Upper lobe of left lung (tissue), 6 donors: ENCODE measurements at regions not wholly inside any gene's neighbourhood (a gene's known extent, or its start where the extent isn't known, plus 50 kb on each side); places are given as distances from the start of the nearest gene placed in this dataset.

Experiments
- ATAC-seq, 2 donors: fragments of 200-7000 bp; cut with Tn5 transposase; one replicate each; pipeline ENCODE4 v1.9.1; 2022; ENCODE audit warnings: mild to moderate bottlenecking in 2 of 2, moderate library complexity in 2 of 2; ENCODE audit not compliant: low FRiP score in 2 of 2
- DNase-seq, 2 donors: peaks; one replicate each; pipeline ENCODE4 v3.0.0-alpha.2; 2019 to 2020
- H3K27ac ChIP-seq, 4 donors: fragments of 200-600 bp; sonication (generic); one replicate each; pipeline ENCODE4 v1.5.1; 2016 to 2019
- H3K27me3 ChIP-seq, 4 donors: fragments of 200-600 bp; sonication (generic); one replicate each; pipeline ENCODE4 v1.5.1; 2017 to 2019
- H3K36me3 ChIP-seq, 4 donors: fragments of 200-600 bp; sonication (generic); one replicate each; pipeline ENCODE4 v1.5.1; 2016 to 2019
- H3K4me1 ChIP-seq, 4 donors: fragments of 200-600 bp; sonication (generic); one replicate each; pipeline ENCODE4 v1.5.1; 2018 to 2019
- H3K4me3 ChIP-seq, 4 donors: fragments of 200-600 bp; sonication (generic); one replicate each; pipeline ENCODE4 v1.5.1; 2017 to 2019; ENCODE audit warnings: mild to moderate bottlenecking in 2 of 4, moderate library complexity in 1 of 4
- H3K9me3 ChIP-seq, 4 donors: fragments of 200-600 bp; sonication (generic); one replicate each; pipeline ENCODE4 v1.5.1; 2018 to 2019
- EP300 ChIP-seq, 4 donors: sonication (generic); formaldehyde crosslinking; IDR thresholded peaks; one replicate each; pipeline ENCODE4 v1.5.1; 2017; ENCODE audit warnings: antibody characterized with exemption in 4 of 4, control low read depth in 2 of 4
- POLR2A ChIP-seq, 4 donors: fragments of 450-650 bp; IDR thresholded peaks; one replicate each; pipeline ENCODE4 v1.5.1; 2016 to 2017; ENCODE audit warnings: antibody characterized with exemption in 4 of 4, mild to moderate bottlenecking in 2 of 4
- POLR2AphosphoS5 ChIP-seq, 2 donors: sonication (generic); formaldehyde crosslinking; IDR thresholded peaks; one replicate each; pipeline ENCODE4 v1.5.1; 2017; ENCODE audit warnings: antibody characterized with exemption in 2 of 2
- WGBS, 2 donors: methylation state at CpG; one replicate each; pipeline ENCODE4 v1.1.5; 2017 to 2018; 5-methylcytosine and 5-hydroxymethylcytosine counted together
- TF ChIP-seq, protein P1 (sequence below), 6 experiments: fragments of 450-650 bp in 4 of 6; fragments of 200-600 bp in 2 of 6; sonication (generic) in 2 of 6; IDR thresholded peaks; one replicate each; pipeline ENCODE4 v1.5.1; 2016 to 2019; ENCODE audit warnings: antibody characterized with exemption in 6 of 6
- donor health status: DM: no; HTN: no; CAD: no; lungs with moderate emphysema.
- donor health status: DM: no; HTN: yes; CAD: no; lungs with severe emphysema.

- Histone ChIP-seq H3K4me1 (peaks cover 3 to 9% (median 7%) of the 10 kb centered on the region in 4 donors), H3K9me3 (no peaks in the 10 kb centered on the region), H3K27ac (no peak overlapping the region), H3K27me3 (no peaks in the 10 kb centered on the region), H3K4me3 (no peak overlapping the region), H3K36me3 (no peaks in the 10 kb centered on the region)
- TF ChIP-seq, protein P1, sequence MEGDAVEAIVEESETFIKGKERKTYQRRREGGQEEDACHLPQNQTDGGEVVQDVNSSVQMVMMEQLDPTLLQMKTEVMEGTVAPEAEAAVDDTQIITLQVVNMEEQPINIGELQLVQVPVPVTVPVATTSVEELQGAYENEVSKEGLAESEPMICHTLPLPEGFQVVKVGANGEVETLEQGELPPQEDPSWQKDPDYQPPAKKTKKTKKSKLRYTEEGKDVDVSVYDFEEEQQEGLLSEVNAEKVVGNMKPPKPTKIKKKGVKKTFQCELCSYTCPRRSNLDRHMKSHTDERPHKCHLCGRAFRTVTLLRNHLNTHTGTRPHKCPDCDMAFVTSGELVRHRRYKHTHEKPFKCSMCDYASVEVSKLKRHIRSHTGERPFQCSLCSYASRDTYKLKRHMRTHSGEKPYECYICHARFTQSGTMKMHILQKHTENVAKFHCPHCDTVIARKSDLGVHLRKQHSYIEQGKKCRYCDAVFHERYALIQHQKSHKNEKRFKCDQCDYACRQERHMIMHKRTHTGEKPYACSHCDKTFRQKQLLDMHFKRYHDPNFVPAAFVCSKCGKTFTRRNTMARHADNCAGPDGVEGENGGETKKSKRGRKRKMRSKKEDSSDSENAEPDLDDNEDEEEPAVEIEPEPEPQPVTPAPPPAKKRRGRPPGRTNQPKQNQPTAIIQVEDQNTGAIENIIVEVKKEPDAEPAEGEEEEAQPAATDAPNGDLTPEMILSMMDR (IDR thresholded peaks at IDR 0.05) = no peak
- 95 to 100% methylated on average over 4 of the region's 4 CpGs for WGBS, 2 donors
- ATAC-seq = no peak
- no peak for DNase-seq
These were observed 81.8 kb upstream of the AGAP1 start for GRCh38 chr2:235411905-235412485.

DNA sequence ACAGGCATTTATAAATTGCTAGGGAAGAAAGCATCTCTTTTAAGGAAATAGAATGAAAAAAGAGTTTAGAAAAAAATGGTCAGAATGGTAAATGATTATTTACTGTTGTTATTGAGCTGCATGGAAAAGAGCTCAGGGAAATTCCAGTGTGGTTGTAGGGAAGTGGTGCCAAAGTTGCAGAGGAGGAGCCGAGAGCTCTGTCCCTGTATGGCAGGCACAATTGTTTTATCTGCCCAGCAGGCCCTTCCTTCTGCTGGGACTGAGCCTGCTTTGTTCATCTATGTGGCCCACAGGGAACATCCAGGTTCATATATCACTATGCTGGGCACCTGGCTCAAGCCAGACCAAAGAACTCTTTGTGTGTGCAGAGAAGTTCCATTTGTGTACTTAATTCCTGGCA, 80.8 kb upstream of the AGAP1 start:
- Histone ChIP-seq H3K36me3 (no peaks in the 10 kb centered on the region), H3K27ac (no peak overlapping the region), H3K27me3 (no peaks in the 10 kb centered on the region), H3K4me3 (no peak overlapping the region), H3K9me3 (no peaks in the 10 kb centered on the region), H3K4me1 (peaks cover 13 to 16% (median 14%) of the 10 kb centered on the region in 4 donors)
- TF ChIP-seq, protein P1 (IDR thresholded peaks at IDR 0.05) = no peak
- no peak for TF ChIP-seq POLR2AphosphoS5 (IDR thresholded peaks at IDR 0.05)
- no peak for TF ChIP-seq EP300 (IDR thresholded peaks at IDR 0.05)
- no peak for TF ChIP-seq POLR2A (IDR thresholded peaks at IDR 0.05)
- WGBS, 2 donors = 42 to 52% methylated on average over 1 of the region's 1 CpG
- ATAC-seq (no peak), DNase-seq (no peak)

GRCh38 chr2:235414422-235414821, 79.4 kb upstream of the AGAP1 start:
- ATAC-seq = no peak
- 83 to 86% methylated on average over 4 of the region's 4 CpGs for whole genome bisulfite sequencing, 2 donors
- Histone ChIP-seq H3K36me3 (no peaks in the 10 kb centered on the region), H3K27me3 (no peaks in the 10 kb centered on the region), H3K4me1 (peaks cover 11 to 16% (median 14%) of the 10 kb centered on the region in 4 donors), H3K27ac (no peak overlapping the region), H3K4me3 (no peak overlapping the region), H3K9me3 (no peaks in the 10 kb centered on the region)
- DNase-seq = peak in 1 of 2 donors; percentile 47
- no peak for TF ChIP-seq POLR2AphosphoS5 (IDR thresholded peaks at IDR 0.05)
- TF ChIP-seq POLR2A (IDR thresholded peaks at IDR 0.05) = no peak
- TF ChIP-seq, protein P1 (IDR thresholded peaks at IDR 0.05) = no peak
- no peak for TF ChIP-seq EP300 (IDR thresholded peaks at IDR 0.05)

DNA sequence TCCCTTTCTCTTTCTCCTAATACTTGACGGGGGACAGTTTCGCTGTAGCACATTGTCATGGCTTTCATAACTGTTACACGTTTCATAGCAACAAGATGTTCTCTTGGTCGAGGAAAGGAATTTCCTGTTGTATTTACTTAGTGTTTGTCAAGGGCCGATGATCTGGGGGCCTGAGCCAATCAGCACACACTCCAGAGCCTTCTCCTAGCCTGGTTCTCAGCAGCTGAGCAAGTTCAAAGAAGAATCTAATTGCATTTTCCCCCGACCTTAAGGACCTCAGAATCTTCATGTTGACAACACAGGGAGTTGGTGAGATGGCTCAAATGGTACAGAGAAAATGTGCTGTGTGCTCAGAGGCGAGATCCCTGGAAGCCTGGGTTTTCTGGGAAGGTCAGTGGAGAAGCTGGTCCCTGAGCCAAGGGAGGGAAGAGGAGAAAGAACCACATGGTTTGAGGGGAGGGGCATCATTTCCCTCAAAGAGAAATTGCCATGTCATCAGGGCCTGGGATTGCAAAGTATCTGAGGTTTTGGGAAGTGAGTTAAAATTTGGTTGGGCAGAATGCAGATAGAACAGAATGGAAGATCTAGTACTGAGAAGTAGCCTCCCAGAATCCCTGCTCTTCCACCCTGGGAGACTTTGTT, 76.9 kb upstream of the AGAP1 start:
- Histone ChIP-seq H3K36me3 (no peaks in the 10 kb centered on the region), H3K27me3 (no peaks in the 10 kb centered on the region), H3K27ac (peak overlapping the region; percentile 72 to 79 (median 73)), H3K4me1 (peaks cover 11 to 16% (median 14%) of the 10 kb centered on the region in 4 donors), H3K4me3 (no peak overlapping the region), H3K9me3 (no peaks in the 10 kb centered on the region)
- WGBS, 2 donors = 15 to 22% methylated on average over 7 of the region's 7 CpGs
- DNase-seq (peak in 1 of 2 donors; percentile 57), ATAC-seq (peak; percentile 58 to 88)
- TF ChIP-seq EP300 (IDR thresholded peaks at IDR 0.05) (peak in 2 of 4 donors; percentile 10 to 46), POLR2A (IDR thresholded peaks at IDR 0.05) (no peak), POLR2AphosphoS5 (IDR thresholded peaks at IDR 0.05) (peak in 1 of 2 donors; percentile 48)
- TF ChIP-seq, protein P1 (IDR thresholded peaks at IDR 0.05) = no peak

DNA sequence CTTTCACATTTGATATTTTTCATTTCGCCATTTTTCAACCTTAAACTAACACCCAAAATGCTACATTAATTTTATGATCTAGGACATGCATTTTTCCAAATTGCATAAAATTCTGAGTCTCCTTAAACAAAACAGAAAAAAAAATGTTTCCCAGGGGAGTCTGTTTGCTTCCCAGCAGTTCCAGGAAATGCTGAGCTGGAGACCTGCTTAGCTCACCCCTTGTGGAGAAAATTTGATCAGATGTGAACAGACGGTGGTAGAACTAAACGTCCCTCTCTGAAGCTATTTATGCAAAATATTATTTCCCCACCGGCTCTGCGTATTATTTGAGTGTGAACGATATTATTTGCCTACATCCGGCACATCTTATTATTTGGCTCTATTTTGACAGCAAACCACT, 74.9 kb upstream of the AGAP1 start:
- H3K4me3 ChIP-seq = no peak overlapping the region
- H3K27ac ChIP-seq = no peak overlapping the region
- peaks cover 11 to 16% (median 14%) of the 10 kb centered on the region in 4 donors for H3K4me1 ChIP-seq
- peaks cover 0 to 2% (median under 1%) of the 10 kb centered on the region in 4 donors for H3K9me3 ChIP-seq
- ATAC-seq = no peak
- 84 to 88% methylated on average over 7 of the region's 7 CpGs for WGBS, 2 donors
- TF ChIP-seq POLR2A (IDR thresholded peaks at IDR 0.05) (no peak), EP300 (IDR thresholded peaks at IDR 0.05) (no peak), POLR2AphosphoS5 (IDR thresholded peaks at IDR 0.05) (no peak)
- TF ChIP-seq, protein P1 (IDR thresholded peaks at IDR 0.05) = no peak
- no peaks in the 10 kb centered on the region for H3K27me3 ChIP-seq
- no peaks in the 10 kb centered on the region for H3K36me3 ChIP-seq
- no peak for DNase-seq
